Trophoblast cell (in vitro differentiated cells and primary cell): ENCODE measurements at regions not wholly inside any gene's neighbourhood (a gene's known extent, or its start where the extent isn't known, plus 50 kb on each side); places are given as distances from the start of the nearest gene placed in this dataset.
A peak's percentile ranks its signal among the peaks of the same experiment; 100 is the strongest.

Source experiments
- DNase-seq, 2 donors: peaks; one replicate each; pipeline ENCODE4 v3.0.0-alpha.2; 2016
- H2AFZ ChIP-seq: 2 replicates; pipeline ENCODE4 v1.6.1; 2013; ENCODE audit warnings: low read length, moderate library complexity, mild to moderate bottlenecking; ENCODE audit not compliant: insufficient read depth, poor library complexity
- H2AK5ac ChIP-seq: 2 replicates; pipeline ENCODE4 v1.6.1; 2013; ENCODE audit warnings: mild to moderate bottlenecking, low read length
- H2BK120ac ChIP-seq: 2 replicates; pipeline ENCODE4 v1.6.1; 2013; ENCODE audit warnings: low read length, mild to moderate bottlenecking, moderate library complexity; ENCODE audit not compliant: insufficient read depth, poor library complexity
- H2BK12ac ChIP-seq: 2 replicates; pipeline ENCODE4 v1.6.1; 2013; ENCODE audit warnings: mild to moderate bottlenecking, low read length, moderate library complexity
- H2BK5ac ChIP-seq: 2 replicates; pipeline ENCODE4 v1.6.1; 2013; ENCODE audit warnings: low read length, low read depth, moderate library complexity, mild to moderate bottlenecking; ENCODE audit not compliant: poor library complexity
- H3K14ac ChIP-seq: 2 replicates; pipeline ENCODE4 v1.6.1; 2013; ENCODE audit warnings: mild to moderate bottlenecking, low read length
- H3K18ac ChIP-seq: 2 replicates; pipeline ENCODE4 v1.6.1; 2013; ENCODE audit warnings: mild to moderate bottlenecking, low read length
- H3K23ac ChIP-seq: 2 replicates; pipeline ENCODE4 v1.6.1; 2013; ENCODE audit warnings: low read length
- H3K27ac ChIP-seq: 2 replicates; pipeline ENCODE4 v1.5.1; 2013; ENCODE audit warnings: low read depth, mild to moderate bottlenecking, inconsistent platforms, low read length, moderate library complexity
- H3K27me3 ChIP-seq: 2 replicates; pipeline ENCODE4 v1.6.1; 2013; ENCODE audit warnings: inconsistent platforms, mild to moderate bottlenecking, low read length, moderate library complexity; ENCODE audit not compliant: insufficient read depth
- H3K36me3 ChIP-seq, 2 experiments: 1 replicate in 1 of 2; 2 replicates in 1 of 2; pipeline ENCODE4 v1.6.1; 2013; ENCODE audit warnings: low read length in 2 of 2, mild to moderate bottlenecking in 2 of 2, moderate library complexity in 1 of 2; ENCODE audit not compliant: insufficient read depth in 2 of 2, control insufficient read depth in 1 of 2
- H3K4ac ChIP-seq: 2 replicates; pipeline ENCODE4 v1.6.1; 2013; ENCODE audit warnings: low read depth, mild to moderate bottlenecking, low read length, moderate library complexity
- H3K4me1 ChIP-seq, 2 experiments: 1 replicate in 1 of 2; 2 replicates in 1 of 2; pipeline ENCODE4 v1.6.1; 2013; ENCODE audit warnings: low read length in 2 of 2, mild to moderate bottlenecking in 2 of 2, moderate library complexity in 1 of 2; ENCODE audit not compliant: insufficient read depth in 2 of 2, control insufficient read depth in 1 of 2
- H3K4me2 ChIP-seq: 2 replicates; pipeline ENCODE4 v1.6.1; 2013; ENCODE audit warnings: inconsistent platforms, mild to moderate bottlenecking, low read length, moderate library complexity
- H3K4me3 ChIP-seq: 2 replicates; pipeline ENCODE4 v1.5.1; 2013; ENCODE audit warnings: mild to moderate bottlenecking, low read depth, low read length, inconsistent platforms
- H3K79me1 ChIP-seq: one replicate; pipeline ENCODE4 v1.6.1; 2013; ENCODE audit warnings: low read length
- H3K79me2 ChIP-seq: 2 replicates; pipeline ENCODE4 v1.6.1; 2013; ENCODE audit warnings: low read length, mild to moderate bottlenecking; ENCODE audit not compliant: control insufficient read depth, insufficient read depth, poor library complexity
- H3K9ac ChIP-seq: 2 replicates; pipeline ENCODE4 v1.6.1; 2013; ENCODE audit warnings: mild to moderate bottlenecking, low read length
- H3K9me3 ChIP-seq: 2 replicates; pipeline ENCODE4 v1.6.1; 2013; ENCODE audit warnings: low read depth, mild to moderate bottlenecking, control low read depth, inconsistent platforms, low read length; ENCODE audit not compliant: insufficient read depth
- H4K12ac ChIP-seq: 2 replicates; pipeline ENCODE4 v1.6.1; 2013; ENCODE audit warnings: low read depth, mild to moderate bottlenecking, low read length, moderate library complexity
- H4K8ac ChIP-seq: 2 replicates; pipeline ENCODE4 v1.6.1; 2013; ENCODE audit warnings: low read depth, mild to moderate bottlenecking, low read length, moderate library complexity
- H4K91ac ChIP-seq: one replicate; pipeline ENCODE4 v1.6.1; 2013; ENCODE audit warnings: low read depth, mild to moderate bottlenecking, low read length, moderate library complexity
- WGBS: extraction: QIAGEN DNeasy Blood & Tissue Kit; methylation state at CpG from one replicate; pipeline ENCODE4 v1.1.7; 2013; ENCODE audit warnings: missing lambda C conversion rate; ENCODE audit not compliant: insufficient read length, insufficient coverage; ENCODE audit errors: extremely low coverage; 5-methylcytosine and 5-hydroxymethylcytosine counted together

- Histone ChIP-seq H2BK120ac (no peak overlapping the region), H2BK12ac (no peak overlapping the region), H3K79me1 (peaks cover 8% of the 10 kb centered on the region), H3K18ac (no peak overlapping the region), H3K14ac (no peak overlapping the region), H3K4me2 (no peak overlapping the region), H3K27me3 (no peaks in the 10 kb centered on the region), H3K4me1 (peaks cover 8 to 17% of the 10 kb centered on the region in 2 experiments), H3K36me3 (no peaks in the 10 kb centered on the region), H4K12ac (no peak overlapping the region), H2BK5ac (no peak overlapping the region), H3K9me3 (no peaks in the 10 kb centered on the region), H3K27ac (no peak overlapping the region), H3K4me3 (no peak overlapping the region), H2AK5ac (no peak overlapping the region), H3K4ac (no peak overlapping the region), H4K8ac (no peak overlapping the region), H4K91ac (no peak overlapping the region), H3K79me2 (no peaks in the 10 kb centered on the region), H3K23ac (no peak overlapping the region), H3K9ac (no peak overlapping the region), H2AFZ (no peak overlapping the region)
- DNase-seq: peak in 1 of 2 donors; percentile 24
- no CpG with 5 or more reads among the region's 5 CpGs for WGBS
Measured at GRCh38 chr3:14288833-14289451, 110.3 kb downstream of the LSM3 start.

GRCh38 chr3:14289590-14290461, 111.2 kb downstream of the LSM3 start:
- Histone ChIP-seq H3K9ac (no peak overlapping the region), H3K9me3 (no peaks in the 10 kb centered on the region), H3K4me1 (peaks cover 8 to 17% of the 10 kb centered on the region in 2 experiments), H3K36me3 (no peaks in the 10 kb centered on the region), H3K4ac (no peak overlapping the region), H3K4me3 (no peak overlapping the region), H3K79me1 (peaks cover 8% of the 10 kb centered on the region), H3K18ac (no peak overlapping the region), H2AFZ (no peak overlapping the region), H3K23ac (no peak overlapping the region), H3K27me3 (no peaks in the 10 kb centered on the region), H4K12ac (no peak overlapping the region), H2BK5ac (no peak overlapping the region), H2AK5ac (peak overlapping the region; percentile 9), H2BK120ac (peak overlapping the region; percentile 74), H3K14ac (peak overlapping the region; percentile 12), H3K27ac (no peak overlapping the region), H2BK12ac (no peak overlapping the region), H4K8ac (no peak overlapping the region), H3K4me2 (no peak overlapping the region), H4K91ac (no peak overlapping the region), H3K79me2 (no peaks in the 10 kb centered on the region)
- DNase-seq: peak; percentile 61 to 79
- no CpG with 5 or more reads among the region's 7 CpGs for WGBS

- H3K23ac ChIP-seq: no peak overlapping the region
- no peaks in the 10 kb centered on the region for H3K36me3 ChIP-seq
- H3K9ac ChIP-seq: no peak overlapping the region
- peak overlapping the region; percentile 31 for H3K27ac ChIP-seq
- no peaks in the 10 kb centered on the region for H3K27me3 ChIP-seq
- H4K12ac ChIP-seq: no peak overlapping the region
- no peak overlapping the region for H3K4me3 ChIP-seq
- H3K14ac ChIP-seq: peak overlapping the region; percentile 57
- H2BK12ac ChIP-seq: peak overlapping the region; percentile 74
- H3K9me3 ChIP-seq: no peaks in the 10 kb centered on the region
- no peak overlapping the region for H3K4me2 ChIP-seq
- H3K79me2 ChIP-seq: no peaks in the 10 kb centered on the region
- peak overlapping the region; percentile 74 for H2BK120ac ChIP-seq
- WGBS: no CpG with 5 or more reads among the region's 9 CpGs
- peaks cover 8% of the 10 kb centered on the region for H3K79me1 ChIP-seq
- peaks cover 8 to 17% of the 10 kb centered on the region in 2 experiments for H3K4me1 ChIP-seq
- H2AFZ ChIP-seq: no peak overlapping the region
- peak overlapping the region; percentile 50 for H4K91ac ChIP-seq
- peak overlapping the region; percentile 24 for H2BK5ac ChIP-seq
- H3K4ac ChIP-seq: no peak overlapping the region
- no peak overlapping the region for H3K18ac ChIP-seq
- peak overlapping the region; percentile 10 for H4K8ac ChIP-seq
- H2AK5ac ChIP-seq: no peak overlapping the region
- DNase-seq: no peak
Measured at GRCh38 chr3:14290631-14291385, 111.6 kb upstream of the SLC6A6 start.

GRCh38 chr3:14295037-14295436, 107.4 kb upstream of the SLC6A6 start:
- no peak overlapping the region for H3K23ac ChIP-seq
- no peak overlapping the region for H3K4ac ChIP-seq
- no peaks in the 10 kb centered on the region for H3K27me3 ChIP-seq
- H3K4me1 ChIP-seq: peaks cover 7 to 13% of the 10 kb centered on the region in 2 experiments
- H4K91ac ChIP-seq: no peak overlapping the region
- H2AFZ ChIP-seq: no peak overlapping the region
- no peak overlapping the region for H3K27ac ChIP-seq
- no peak overlapping the region for H2BK12ac ChIP-seq
- peaks cover 8% of the 10 kb centered on the region for H3K79me1 ChIP-seq
- no peaks in the 10 kb centered on the region for H3K36me3 ChIP-seq
- no CpG with 5 or more reads among the region's 3 CpGs for WGBS
- H4K8ac ChIP-seq: no peak overlapping the region
- peak; percentile 43 to 96 for DNase-seq
- no peak overlapping the region for H3K14ac ChIP-seq
- no peak overlapping the region for H3K18ac ChIP-seq
- peaks cover 4% of the 10 kb centered on the region for H3K9me3 ChIP-seq
- no peak overlapping the region for H3K4me2 ChIP-seq
- no peak overlapping the region for H2BK120ac ChIP-seq
- no peak overlapping the region for H2AK5ac ChIP-seq
- H2BK5ac ChIP-seq: no peak overlapping the region
- no peak overlapping the region for H3K9ac ChIP-seq
- H3K4me3 ChIP-seq: no peak overlapping the region
- H4K12ac ChIP-seq: no peak overlapping the region
- H3K79me2 ChIP-seq: no peaks in the 10 kb centered on the region
